OCI-LY3 (cell line): ENCODE measurements at regions not wholly inside any gene's neighbourhood (a gene's known extent, or its start where the extent isn't known, plus 50 kb on each side); places are given as distances from the start of the nearest gene placed in this dataset.

Source experiments
- H2AFZ ChIP-seq: fragments of 200-600, 300-600 bp; shearing (Covaris generic); 2 replicates; pipeline ENCODE4 v1.6.0; 2014; ENCODE audit warnings: antibody characterized with exemption, low read depth, low read length
- H3K27ac ChIP-seq: fragments of 200-600, 300-600 bp; sonication (generic); 2 replicates; pipeline ENCODE4 v1.5.1; 2014; ENCODE audit warnings: mild to moderate bottlenecking, low read length, moderate library complexity, mixed read lengths
- H3K27me3 ChIP-seq: fragments of 200-600, 300-600 bp; sonication (generic); 2 replicates; pipeline ENCODE4 v1.6.1; 2014; ENCODE audit warnings: low read depth, low read length, mixed read lengths
- H3K36me3 ChIP-seq: fragments of 200-600, 300-600 bp; sonication (generic); replicated peaks from 2 replicates; pipeline ENCODE3; 2014; ENCODE audit warnings: low read depth, low read length, mixed read lengths
- H3K4me1 ChIP-seq: fragments of 300-600, 200-600 bp; sonication (generic); 2 replicates; pipeline ENCODE4 v1.6.1; 2014; ENCODE audit warnings: low read length, mixed read lengths
- H3K4me2 ChIP-seq: fragments of 200-600, 300-600 bp; sonication (generic); 2 replicates; pipeline ENCODE4 v1.6.1; 2014; ENCODE audit warnings: low read length, mixed read lengths
- H3K4me3 ChIP-seq: fragments of 300-600, 200-600 bp; sonication (generic); 2 replicates; pipeline ENCODE4 v1.5.1; 2014; ENCODE audit warnings: antibody characterized with exemption, mild to moderate bottlenecking, low read length, moderate library complexity
- H3K79me2 ChIP-seq: fragments of 300-600, 200-600 bp; shearing (Covaris generic); 2 replicates; pipeline ENCODE4 v1.6.1; 2014; ENCODE audit warnings: mild to moderate bottlenecking, low read length, mixed read lengths
- H3K9ac ChIP-seq: fragments of 300-600, 200-600 bp; shearing (Covaris generic); 2 replicates; pipeline ENCODE4 v1.6.0; 2014; ENCODE audit warnings: mild to moderate bottlenecking, low read length, moderate library complexity
- H3K9me3 ChIP-seq: fragments of 200-600, 300-600 bp; shearing (Covaris generic); 2 replicates; pipeline ENCODE4 v1.6.1; 2014; ENCODE audit warnings: low read length, mixed read lengths; ENCODE audit not compliant: insufficient read depth
- H4K20me1 ChIP-seq: fragments of 200-600, 300-600 bp; sonication (generic); 2 replicates; pipeline ENCODE4 v1.6.1; 2016; ENCODE audit warnings: low read length, mixed read lengths; ENCODE audit not compliant: insufficient read depth
- EZH2phosphoT487 ChIP-seq: fragments of 200-600 bp; shearing (Covaris generic); IDR thresholded peaks from 2 replicates; pipeline ENCODE4 v1.6.1; 2018; ENCODE audit warnings: antibody characterized with exemption, mixed run types, low read depth
- TF ChIP-seq, protein P1 (sequence below): fragments of 200-600, 300-600 bp; sonication (generic); IDR thresholded peaks from 2 replicates; pipeline ENCODE4 v1.5.1; 2014; ENCODE audit warnings: antibody characterized with exemption, low read length, low read depth

DNA sequence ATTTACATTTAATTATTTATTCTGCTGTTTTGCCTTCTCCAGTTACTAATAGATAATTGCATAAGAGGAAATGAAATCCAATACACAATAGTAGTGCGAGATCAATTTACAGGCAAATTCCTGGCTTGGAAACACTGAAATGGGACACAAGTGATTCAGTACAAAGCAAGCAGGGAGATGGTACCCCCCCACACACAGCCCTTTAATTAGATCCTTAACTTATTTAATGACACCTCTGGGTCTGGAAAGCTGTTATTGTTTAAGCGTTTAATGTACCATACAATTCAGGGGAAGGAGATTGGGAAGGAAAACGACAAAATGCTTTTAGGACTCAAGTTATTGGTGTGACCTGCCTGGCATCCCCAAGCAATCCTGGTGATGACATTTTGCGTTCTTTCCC is 318.2 kb downstream of the NPIPA8 start:
- Histone ChIP-seq H3K27me3 (no peaks in the 10 kb centered on the region), H3K4me3 (no peak overlapping the region), H3K36me3 (no peaks in the 10 kb centered on the region), H3K9me3 (no peaks in the 10 kb centered on the region), H3K4me1 (no peaks in the 10 kb centered on the region), H3K4me2 (no peak overlapping the region), H3K27ac (no peak overlapping the region), H3K9ac (no peak overlapping the region), H2AFZ (no peak overlapping the region), H3K79me2 (no peaks in the 10 kb centered on the region), H4K20me1 (no peaks in the 10 kb centered on the region)
- TF ChIP-seq, protein P1, sequence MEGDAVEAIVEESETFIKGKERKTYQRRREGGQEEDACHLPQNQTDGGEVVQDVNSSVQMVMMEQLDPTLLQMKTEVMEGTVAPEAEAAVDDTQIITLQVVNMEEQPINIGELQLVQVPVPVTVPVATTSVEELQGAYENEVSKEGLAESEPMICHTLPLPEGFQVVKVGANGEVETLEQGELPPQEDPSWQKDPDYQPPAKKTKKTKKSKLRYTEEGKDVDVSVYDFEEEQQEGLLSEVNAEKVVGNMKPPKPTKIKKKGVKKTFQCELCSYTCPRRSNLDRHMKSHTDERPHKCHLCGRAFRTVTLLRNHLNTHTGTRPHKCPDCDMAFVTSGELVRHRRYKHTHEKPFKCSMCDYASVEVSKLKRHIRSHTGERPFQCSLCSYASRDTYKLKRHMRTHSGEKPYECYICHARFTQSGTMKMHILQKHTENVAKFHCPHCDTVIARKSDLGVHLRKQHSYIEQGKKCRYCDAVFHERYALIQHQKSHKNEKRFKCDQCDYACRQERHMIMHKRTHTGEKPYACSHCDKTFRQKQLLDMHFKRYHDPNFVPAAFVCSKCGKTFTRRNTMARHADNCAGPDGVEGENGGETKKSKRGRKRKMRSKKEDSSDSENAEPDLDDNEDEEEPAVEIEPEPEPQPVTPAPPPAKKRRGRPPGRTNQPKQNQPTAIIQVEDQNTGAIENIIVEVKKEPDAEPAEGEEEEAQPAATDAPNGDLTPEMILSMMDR = no peak
- no peak for TF ChIP-seq EZH2phosphoT487

DNA sequence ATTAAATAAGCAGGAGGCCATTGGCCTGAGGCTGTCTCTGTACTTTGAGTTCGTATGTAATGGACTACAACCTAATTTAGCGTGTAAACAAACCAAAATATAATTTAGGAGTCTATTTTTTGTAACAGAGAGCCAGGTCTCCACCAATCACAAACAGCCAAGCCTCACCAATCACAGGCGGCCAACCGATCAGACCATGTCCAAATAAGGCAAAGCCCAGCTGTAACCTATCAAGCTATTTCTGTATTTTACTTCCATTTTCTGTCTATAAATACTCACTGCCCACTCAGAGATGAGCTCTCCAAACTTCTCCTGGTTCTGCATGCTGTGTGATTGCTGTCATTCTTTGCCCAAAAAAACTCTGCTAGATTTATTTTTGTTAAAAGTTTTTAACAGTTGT is 322.7 kb downstream of the NPIPA8 start:
- Histone ChIP-seq H3K9ac (no peak overlapping the region), H3K27me3 (no peaks in the 10 kb centered on the region), H3K36me3 (no peaks in the 10 kb centered on the region), H3K4me3 (no peak overlapping the region), H4K20me1 (no peaks in the 10 kb centered on the region), H2AFZ (no peak overlapping the region), H3K27ac (no peak overlapping the region), H3K9me3 (no peaks in the 10 kb centered on the region), H3K4me1 (no peaks in the 10 kb centered on the region), H3K4me2 (no peak overlapping the region), H3K79me2 (no peaks in the 10 kb centered on the region)
- TF ChIP-seq, protein P1 = no peak
- no peak for TF ChIP-seq EZH2phosphoT487

DNA sequence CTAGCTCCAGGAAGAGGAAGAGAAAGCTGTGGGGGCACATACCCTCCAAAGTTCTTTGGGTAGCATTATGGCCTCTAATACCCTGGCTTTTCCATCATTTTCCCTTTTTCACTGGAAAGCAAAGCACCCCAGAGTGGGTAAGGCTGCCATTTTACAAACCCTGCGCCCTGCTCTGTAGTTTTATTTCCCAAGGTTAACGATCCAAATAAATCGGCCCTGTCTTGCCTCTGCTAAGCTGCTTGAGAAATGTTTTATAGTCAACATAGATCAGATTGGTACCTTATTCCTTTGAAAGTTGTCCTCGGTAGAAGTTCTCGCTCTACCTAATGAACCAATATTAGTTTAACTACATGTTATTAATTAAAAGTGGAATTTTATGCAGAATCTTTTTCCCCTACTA is 328.2 kb downstream of the NPIPA8 start:
- Histone ChIP-seq H3K4me2 (no peak overlapping the region), H3K36me3 (no peaks in the 10 kb centered on the region), H4K20me1 (no peaks in the 10 kb centered on the region), H3K4me3 (no peak overlapping the region), H3K9me3 (no peaks in the 10 kb centered on the region), H2AFZ (no peak overlapping the region), H3K27me3 (no peaks in the 10 kb centered on the region), H3K79me2 (no peaks in the 10 kb centered on the region), H3K27ac (no peak overlapping the region), H3K9ac (no peak overlapping the region), H3K4me1 (no peaks in the 10 kb centered on the region)
- TF ChIP-seq, protein P1 = no peak
- TF ChIP-seq EZH2phosphoT487 = no peak

DNA sequence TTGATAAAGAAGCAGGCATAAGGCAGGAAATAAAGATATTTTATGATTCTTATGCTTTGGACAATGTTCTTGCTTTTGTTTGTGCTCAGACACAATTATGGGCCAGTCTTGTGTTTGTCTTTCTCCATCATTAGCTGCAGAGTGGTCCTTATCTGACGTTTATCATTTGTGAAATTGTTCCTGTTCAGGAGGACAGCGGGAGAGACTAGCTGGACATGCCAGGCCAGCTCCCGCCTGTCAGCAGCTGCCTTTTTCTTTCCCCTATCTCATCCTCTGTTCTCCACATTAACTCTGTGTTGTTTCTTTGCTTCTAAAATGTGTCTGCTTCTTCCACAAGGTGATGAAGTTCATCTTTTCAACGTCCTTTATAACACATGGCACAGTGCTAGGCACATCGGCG is 333.5 kb downstream of the NPIPA8 start:
- no peaks in the 10 kb centered on the region for H3K36me3 ChIP-seq
- H3K27me3 ChIP-seq = no peaks in the 10 kb centered on the region
- H3K79me2 ChIP-seq = no peaks in the 10 kb centered on the region
- no peaks in the 10 kb centered on the region for H4K20me1 ChIP-seq
- H3K9me3 ChIP-seq = no peaks in the 10 kb centered on the region
- H3K4me2 ChIP-seq = no peak overlapping the region
- H3K9ac ChIP-seq = no peak overlapping the region
- no peaks in the 10 kb centered on the region for H3K4me1 ChIP-seq
- H2AFZ ChIP-seq = no peak overlapping the region
- H3K27ac ChIP-seq = no peak overlapping the region
- H3K4me3 ChIP-seq = no peak overlapping the region
- TF ChIP-seq EZH2phosphoT487 = no peak
- TF ChIP-seq, protein P1 = no peak
